ENCODE measurements at regions not wholly inside any gene's neighbourhood (a gene's known extent, or its start where the extent isn't known, plus 50 kb on each side); places are given as distances from the start of the nearest gene placed in this dataset.

DNA sequence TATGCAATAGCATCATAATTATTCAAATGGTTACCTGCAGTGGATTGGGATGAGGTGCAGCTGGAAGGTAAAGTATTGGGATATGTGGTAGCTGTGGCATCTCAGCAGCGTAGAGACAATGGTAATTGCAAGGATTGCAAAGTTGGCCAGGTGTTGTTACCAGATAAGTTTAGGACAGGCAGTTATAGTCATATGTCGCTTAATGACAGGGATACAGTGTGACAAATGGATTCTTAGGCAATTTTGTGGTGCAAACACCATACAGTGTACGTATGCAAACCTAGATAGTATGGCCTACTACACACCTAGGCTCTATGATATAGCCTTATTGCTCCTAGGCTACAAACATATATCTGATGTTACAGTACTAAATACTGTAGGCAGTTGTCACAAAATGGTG, 163.5 kb upstream of the LYZL2 start:
- ChIA-PET POLR2A (ENCODE audit: low non-redundant PET) (no interaction called here), CTCF (no interaction called here)
- no peak for TF ChIP-seq CTCF (conservative IDR thresholded peaks at IDR 0.05; ENCODE audit: low read depth)
- no peak for DNase-seq (ENCODE audit: low spot score)
- no peak overlapping the region for H3K27ac ChIP-seq

GRCh38 chr10:30792025-30792424, 162.5 kb upstream of the LYZL2 start:
- TF ChIP-seq CTCF (conservative IDR thresholded peaks at IDR 0.05; ENCODE audit: low read depth): no peak
- ChIA-PET POLR2A (ENCODE audit: low non-redundant PET) (no interaction called here), CTCF (no interaction called here)
- no peak overlapping the region for H3K27ac ChIP-seq
- no peak for DNase-seq (ENCODE audit: low spot score)

GRCh38 chr10:30791197-30791611, 161.7 kb upstream of the LYZL2 start:
- H3K27ac ChIP-seq: no peak overlapping the region
- no peak for TF ChIP-seq CTCF (conservative IDR thresholded peaks at IDR 0.05; ENCODE audit: low read depth)
- DNase-seq (ENCODE audit: low spot score): no peak
- CTCF ChIA-PET: no interaction called here
- POLR2A ChIA-PET (ENCODE audit: low non-redundant PET): no interaction called here

DNA sequence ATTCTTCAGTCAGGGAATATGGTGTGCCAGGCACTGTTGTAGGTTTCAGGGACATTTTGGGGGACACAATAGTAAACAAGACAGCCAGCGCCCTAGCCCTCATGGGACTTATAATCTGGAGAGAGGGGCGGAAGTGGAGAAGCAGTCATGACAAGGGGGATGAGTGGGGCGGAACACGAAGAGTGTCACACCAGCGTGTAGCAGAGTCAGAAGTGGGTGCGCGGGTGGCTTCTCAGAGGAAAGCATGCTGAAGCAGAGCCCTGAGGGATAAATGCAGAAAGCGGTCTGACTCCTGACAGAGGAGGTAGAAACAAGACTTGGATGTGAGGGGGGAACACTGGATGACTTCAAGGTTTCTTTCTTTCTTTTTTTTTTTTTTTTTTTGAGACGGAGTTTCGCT, 160.3 kb upstream of the LYZL2 start:
- ChIA-PET CTCF (no interaction called here), POLR2A (ENCODE audit: low non-redundant PET) (no interaction called here)
- no peak for DNase-seq (ENCODE audit: low spot score)
- TF ChIP-seq CTCF (conservative IDR thresholded peaks at IDR 0.05; ENCODE audit: low read depth): no peak
- no peak overlapping the region for H3K27ac ChIP-seq

DNA sequence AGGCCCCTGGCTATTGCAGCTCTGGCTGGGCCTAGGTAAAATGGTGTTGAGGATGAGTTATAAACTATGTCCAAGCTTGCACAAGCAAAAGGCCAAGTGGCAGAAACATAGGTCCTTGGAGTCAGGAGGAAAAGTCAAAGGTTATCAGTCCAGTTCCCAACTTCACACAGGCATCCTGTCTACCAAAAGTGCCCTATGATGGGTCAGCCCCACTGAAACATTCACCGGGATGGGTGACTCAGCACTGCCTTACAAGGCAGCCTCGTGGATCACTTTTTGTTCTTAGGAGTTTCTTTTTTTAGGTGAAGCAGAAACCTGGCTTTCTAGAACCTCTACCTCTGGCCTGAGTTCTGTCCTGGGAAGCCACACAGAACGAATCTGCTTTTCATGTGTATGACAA, 158.8 kb upstream of the LYZL2 start:
- TF ChIP-seq CTCF (conservative IDR thresholded peaks at IDR 0.05; ENCODE audit: low read depth): no peak
- no peak for DNase-seq (ENCODE audit: low spot score)
- ChIA-PET POLR2A (ENCODE audit: low non-redundant PET) (no interaction called here), CTCF (no interaction called here)
- no peak overlapping the region for H3K27ac ChIP-seq

GRCh38 chr10:30786906-30787305, 157.4 kb upstream of the LYZL2 start:
- POLR2A ChIA-PET (ENCODE audit: low non-redundant PET): no interaction called here
- CTCF ChIA-PET: no interaction called here
- no peak for TF ChIP-seq CTCF (conservative IDR thresholded peaks at IDR 0.05; ENCODE audit: low read depth)
- no peak for DNase-seq (ENCODE audit: low spot score)
- no peak overlapping the region for H3K27ac ChIP-seq

- DNase-seq (ENCODE audit: low spot score): no peak
- POLR2A ChIA-PET (ENCODE audit: low non-redundant PET): no interaction called here
- CTCF ChIA-PET: no interaction called here
- no peak for TF ChIP-seq CTCF (conservative IDR thresholded peaks at IDR 0.05; ENCODE audit: low read depth)
- no peak overlapping the region for H3K27ac ChIP-seq
Measured at GRCh38 chr10:30786131-30786530, 156.6 kb upstream of the LYZL2 start.

All from RWPE1 (cell line).